ENCODE measurements at regions not wholly inside any gene's neighbourhood (a gene's known extent, or its start where the extent isn't known, plus 50 kb on each side); places are given as distances from the start of the nearest gene placed in this dataset.
"Not testable (repeated sequence)": the region's sequence is repeated elsewhere in the genome, so short reads cannot be mapped to it uniquely, and the experiment has no call there.

DNA sequence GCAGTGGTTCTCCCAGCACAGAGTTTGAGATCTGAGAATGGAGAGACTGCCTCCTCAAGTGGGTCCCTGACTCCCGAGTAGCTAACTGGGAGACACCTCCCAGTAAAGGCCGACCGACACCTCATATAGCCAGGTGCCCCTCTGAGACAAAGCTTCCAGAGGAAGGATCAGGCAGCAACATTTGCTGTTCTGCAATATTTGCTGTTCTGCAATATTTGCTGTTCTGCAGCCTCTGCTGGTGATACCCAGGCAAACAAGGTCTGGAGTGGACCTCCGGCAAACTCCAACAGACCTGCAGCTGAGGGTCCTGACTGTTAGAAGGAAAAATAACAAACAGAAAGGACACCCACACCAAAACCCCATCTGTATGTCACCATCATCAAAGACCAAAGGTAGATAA lies 560.2 kb downstream of the SOX5 start:
- not testable (repeated sequence) for TF ChIP-seq CTCF (IDR thresholded peaks at IDR 0.05); ZFX (IDR thresholded peaks at IDR 0.05; ENCODE audit: borderline replicate concordance)

Measured in 22Rv1 (cell line).